ENCODE measurements at regions not wholly inside any gene's neighbourhood (a gene's known extent, or its start where the extent isn't known, plus 50 kb on each side); places are given as distances from the start of the nearest gene placed in this dataset.

DNA sequence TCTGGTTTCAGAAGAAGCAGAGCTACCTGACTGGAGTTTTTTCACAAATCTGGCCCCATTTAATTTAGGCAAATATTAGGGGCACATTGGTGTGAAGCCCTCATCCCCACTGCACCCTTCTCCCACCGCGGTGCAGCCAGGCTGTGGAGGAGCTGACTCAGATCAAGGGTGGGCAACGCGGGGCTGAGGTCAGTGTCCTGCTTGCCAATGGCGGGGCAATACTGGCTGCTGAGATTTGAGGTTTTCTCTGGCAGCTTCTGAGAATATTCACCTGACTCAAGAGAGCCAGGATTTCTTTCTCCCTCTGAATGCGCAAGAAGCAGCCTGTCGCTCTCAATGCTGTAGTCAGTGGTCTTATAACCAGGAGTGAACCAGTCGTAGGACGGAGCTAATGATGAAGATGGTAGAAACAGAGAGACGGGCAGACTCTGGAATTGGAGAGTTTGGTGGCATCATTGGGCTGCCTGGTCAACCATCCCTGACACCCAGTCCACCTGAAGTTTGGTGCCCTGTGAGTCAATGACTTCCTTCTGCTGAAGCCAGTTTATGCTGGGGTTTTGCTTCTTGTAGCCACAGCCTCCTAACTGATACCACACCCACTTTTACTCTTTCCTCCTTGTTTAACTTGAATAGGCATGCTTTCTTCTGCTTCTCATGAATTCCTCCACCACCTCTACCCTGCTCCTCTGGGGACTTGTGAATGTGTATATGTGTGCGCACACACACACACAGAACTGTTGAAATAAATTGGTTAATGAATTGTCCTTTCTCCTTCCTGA is 123.7 kb upstream of the CTBP2 start:
- no peaks in the 10 kb centered on the region for H3K79me2 ChIP-seq (ENCODE audit: control insufficient read depth, insufficient read depth, low read length)
- 55% methylated on average over 11 of the region's 11 CpGs for WGBS (ENCODE audit: insufficient coverage, insufficient replicate concordance, low lambda C conversion rate, missing lambda C conversion rate)

DNA sequence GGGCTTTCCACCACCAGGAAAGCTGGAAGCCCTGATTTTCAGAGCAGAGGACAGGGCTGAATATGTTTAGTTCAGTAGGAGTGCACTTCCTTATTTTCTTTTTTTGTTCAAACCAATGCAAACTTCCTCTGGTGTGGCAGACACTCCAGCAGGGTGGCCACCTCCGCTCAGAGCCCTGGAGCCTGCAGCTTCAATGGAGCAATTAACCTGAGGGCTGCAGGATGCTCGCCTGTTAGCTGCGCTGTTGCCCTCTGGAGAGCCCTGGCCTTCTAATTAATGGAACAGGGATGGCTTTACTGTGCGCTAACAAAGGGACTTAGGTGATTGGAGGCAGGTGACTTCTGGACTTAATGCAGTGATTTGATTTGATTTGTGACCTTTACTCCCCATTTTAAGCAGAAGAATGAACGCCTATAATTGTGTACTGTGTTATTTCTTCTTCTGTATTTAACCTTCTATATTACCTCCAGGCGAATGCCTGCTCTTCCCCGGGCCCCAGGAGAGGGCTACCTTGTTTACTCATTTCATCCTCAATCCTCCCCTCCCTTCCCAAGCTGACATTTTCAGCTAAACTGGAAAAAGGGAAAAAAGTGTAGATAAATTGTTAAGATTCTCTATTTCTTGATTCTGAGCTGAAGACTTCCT is 123.0 kb upstream of the CTBP2 start:
- Histone ChIP-seq H3K79me2 (ENCODE audit: control insufficient read depth, insufficient read depth, low read length) (no peaks in the 10 kb centered on the region), H3K4me3 (no peak overlapping the region), H3K36me3 (ENCODE audit: control insufficient read depth in 2 of 2, insufficient read depth in 2 of 2, low read length in 1 of 2) (no peaks in the 10 kb centered on the region), H3K4me1 (ENCODE audit: control insufficient read depth, insufficient read depth, low read length) (no peaks in the 10 kb centered on the region), H3K9ac (ENCODE audit: control insufficient read depth, insufficient read depth, low read length) (no peak overlapping the region), H3K4me2 (ENCODE audit: control insufficient read depth, insufficient read depth) (no peak overlapping the region), H3K27ac (ENCODE audit: control insufficient read depth, insufficient read depth) (no peak overlapping the region), H2AFZ (ENCODE audit: control insufficient read depth, low read depth, low read length) (no peak overlapping the region), H3K9me3 (replicated peaks; ENCODE audit: control insufficient read depth, insufficient read depth, low read length) (no peaks in the 10 kb centered on the region; the same call in 2 of the 3 replicates), H3K27me3 (replicated peaks in 1 of 2; ENCODE audit: control insufficient read depth in 2 of 2, insufficient read depth in 2 of 2, low read length in 1 of 2) (no peaks in the 10 kb centered on the region), H4K20me1 (ENCODE audit: control insufficient read depth, insufficient read depth) (no peaks in the 10 kb centered on the region)
- SMC1A ChIA-PET (ENCODE audit: uncharacterized antibody, unreplicated experiment), result no interaction called here
- ATAC-seq (no peak), DNase-seq (ENCODE audit: low read depth, low spot score) (no peak), FAIRE-seq (no peak)
- intact Hi-C loops (cut with micrococcal nuclease; ENCODE audit: unreplicated experiment), result no loop called here
- WGBS (ENCODE audit: insufficient coverage, insufficient replicate concordance, low lambda C conversion rate, missing lambda C conversion rate), result 22% methylated on average over 7 of the region's 7 CpGs
- CTCF ChIA-PET, result no interaction called here
- POLR2A ChIA-PET, result no interaction called here
- BruUV-seq (replicated peaks), result no TSS peak
- in situ Hi-C loops (cut with MboI), result no loop called here
- RAD21 ChIA-PET (ENCODE audit: unreplicated experiment), result interaction anchor here (0.6 kb wide), 1 partner anchor 71 kb away, joined by 3 read pairs; no protein-coding TSS in a partner anchor
- TF ChIP-seq CBFB (IDR thresholded peaks at IDR 0.05; ENCODE audit: low read depth) (no peak), SREBF1 (IDR thresholded peaks at IDR 0.05; ENCODE audit: low read length) (no peak), RELA (IDR thresholded peaks at IDR 0.05; ENCODE audit: borderline replicate concordance, partially characterized antibody) (no peak), CREB1 (IDR thresholded peaks at IDR 0.05; ENCODE audit: low read depth) (no peak), MEF2B (IDR thresholded peaks at IDR 0.05; ENCODE audit: partially characterized antibody, poor library complexity, severe bottlenecking) (no peak), BRCA1 (IDR thresholded peaks at IDR 0.05; ENCODE audit: low read depth, low read length) (no peak), SMARCA5 (IDR thresholded peaks at IDR 0.05) (no peak), HDAC2 (IDR thresholded peaks at IDR 0.05) (no peak), KLF5 (IDR thresholded peaks at IDR 0.05; ENCODE audit: partially characterized antibody) (no peak), EGR1 (IDR thresholded peaks at IDR 0.05; ENCODE audit: borderline replicate concordance in 1 of 2, low read depth in 2 of 2, low read length in 2 of 2) (no peak)
- TF ChIP-seq, protein P1, sequence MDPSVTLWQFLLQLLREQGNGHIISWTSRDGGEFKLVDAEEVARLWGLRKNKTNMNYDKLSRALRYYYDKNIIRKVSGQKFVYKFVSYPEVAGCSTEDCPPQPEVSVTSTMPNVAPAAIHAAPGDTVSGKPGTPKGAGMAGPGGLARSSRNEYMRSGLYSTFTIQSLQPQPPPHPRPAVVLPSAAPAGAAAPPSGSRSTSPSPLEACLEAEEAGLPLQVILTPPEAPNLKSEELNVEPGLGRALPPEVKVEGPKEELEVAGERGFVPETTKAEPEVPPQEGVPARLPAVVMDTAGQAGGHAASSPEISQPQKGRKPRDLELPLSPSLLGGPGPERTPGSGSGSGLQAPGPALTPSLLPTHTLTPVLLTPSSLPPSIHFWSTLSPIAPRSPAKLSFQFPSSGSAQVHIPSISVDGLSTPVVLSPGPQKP (IDR thresholded peaks at IDR 0.05; ENCODE audit: low read depth, low read length), result no peak
- TF ChIP-seq, protein P2, sequence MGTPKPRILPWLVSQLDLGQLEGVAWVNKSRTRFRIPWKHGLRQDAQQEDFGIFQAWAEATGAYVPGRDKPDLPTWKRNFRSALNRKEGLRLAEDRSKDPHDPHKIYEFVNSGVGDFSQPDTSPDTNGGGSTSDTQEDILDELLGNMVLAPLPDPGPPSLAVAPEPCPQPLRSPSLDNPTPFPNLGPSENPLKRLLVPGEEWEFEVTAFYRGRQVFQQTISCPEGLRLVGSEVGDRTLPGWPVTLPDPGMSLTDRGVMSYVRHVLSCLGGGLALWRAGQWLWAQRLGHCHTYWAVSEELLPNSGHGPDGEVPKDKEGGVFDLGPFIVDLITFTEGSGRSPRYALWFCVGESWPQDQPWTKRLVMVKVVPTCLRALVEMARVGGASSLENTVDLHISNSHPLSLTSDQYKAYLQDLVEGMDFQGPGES (IDR thresholded peaks at IDR 0.05), result no peak

More for the DNA sequence above, 123.7 kb upstream of the CTBP2 start:
- ATAC-seq (no peak), FAIRE-seq (no peak), DNase-seq (ENCODE audit: low read depth, low spot score) (no peak)
- TF ChIP-seq, protein P3, sequence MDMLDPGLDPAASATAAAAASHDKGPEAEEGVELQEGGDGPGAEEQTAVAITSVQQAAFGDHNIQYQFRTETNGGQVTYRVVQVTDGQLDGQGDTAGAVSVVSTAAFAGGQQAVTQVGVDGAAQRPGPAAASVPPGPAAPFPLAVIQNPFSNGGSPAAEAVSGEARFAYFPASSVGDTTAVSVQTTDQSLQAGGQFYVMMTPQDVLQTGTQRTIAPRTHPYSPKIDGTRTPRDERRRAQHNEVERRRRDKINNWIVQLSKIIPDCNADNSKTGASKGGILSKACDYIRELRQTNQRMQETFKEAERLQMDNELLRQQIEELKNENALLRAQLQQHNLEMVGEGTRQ (IDR thresholded peaks at IDR 0.05; ENCODE audit: borderline replicate concordance, low read depth, low read length), result no peak
- no peak for TF ChIP-seq BACH1 (IDR thresholded peaks at IDR 0.05; ENCODE audit: borderline replicate concordance)
- TF ChIP-seq CBX3 (IDR thresholded peaks at IDR 0.05; ENCODE audit: borderline replicate concordance, low read depth), result no peak
- no peak for TF ChIP-seq RELA (IDR thresholded peaks at IDR 0.05; ENCODE audit: borderline replicate concordance, partially characterized antibody)
- Histone ChIP-seq H3K4me2 (ENCODE audit: control insufficient read depth, insufficient read depth) (no peak overlapping the region), H3K27ac (ENCODE audit: control insufficient read depth, insufficient read depth) (no peak overlapping the region), H3K9ac (ENCODE audit: control insufficient read depth, insufficient read depth, low read length) (no peak overlapping the region), H3K9me3 (replicated peaks; ENCODE audit: control insufficient read depth, insufficient read depth, low read length) (no peaks in the 10 kb centered on the region; the same call in 2 of the 3 replicates), H3K36me3 (ENCODE audit: control insufficient read depth in 2 of 2, insufficient read depth in 2 of 2, low read length in 1 of 2) (no peaks in the 10 kb centered on the region), H4K20me1 (ENCODE audit: control insufficient read depth, insufficient read depth) (no peaks in the 10 kb centered on the region), H2AFZ (ENCODE audit: control insufficient read depth, low read depth, low read length) (no peak overlapping the region), H3K4me1 (ENCODE audit: control insufficient read depth, insufficient read depth, low read length) (no peaks in the 10 kb centered on the region), H3K4me3 (no peak overlapping the region), H3K27me3 (replicated peaks in 1 of 2; ENCODE audit: control insufficient read depth in 2 of 2, insufficient read depth in 2 of 2, low read length in 1 of 2) (no peaks in the 10 kb centered on the region)
- in situ Hi-C loops (cut with MboI), result no loop called here
- SMC1A ChIA-PET (ENCODE audit: uncharacterized antibody, unreplicated experiment), result interaction anchor here (1.2 kb wide), 1 partner anchor 83 kb away, joined by 3 read pairs; no protein-coding TSS in a partner anchor
- RAD21 ChIA-PET (ENCODE audit: unreplicated experiment), result no interaction called here
- POLR2A ChIA-PET, result no interaction called here
- intact Hi-C loops (cut with micrococcal nuclease; ENCODE audit: unreplicated experiment), result no loop called here
- CTCF ChIA-PET, result no interaction called here
- BruUV-seq (replicated peaks), result no TSS peak
